H9 (cell line): ENCODE measurements at regions not wholly inside any gene's neighbourhood (a gene's known extent, or its start where the extent isn't known, plus 50 kb on each side); places are given as distances from the start of the nearest gene placed in this dataset.

Source experiments
- DNase-seq: peaks from one replicate; pipeline ENCODE4 v3.0.0-alpha.2; 2017
- H2AFZ ChIP-seq: one replicate; pipeline ENCODE4 v1.6.1; 2013; ENCODE audit warnings: mild to moderate bottlenecking, low read length, control low read depth, moderate library complexity
- H2AK5ac ChIP-seq: 2 replicates; pipeline ENCODE4 v1.6.1; 2013; ENCODE audit warnings: low read length, control low read depth, mixed read lengths; ENCODE audit not compliant: insufficient read length
- H2BK120ac ChIP-seq: one replicate; pipeline ENCODE4 v1.6.1; 2013; ENCODE audit warnings: low read depth, mild to moderate bottlenecking, low read length, control low read depth, inconsistent platforms; ENCODE audit not compliant: poor library complexity, severe bottlenecking
- H2BK12ac ChIP-seq: 2 replicates; pipeline ENCODE4 v1.6.1; 2013; ENCODE audit warnings: low read length, control low read depth, mixed read lengths, low read depth; ENCODE audit not compliant: insufficient read length
- H2BK15ac ChIP-seq: 2 replicates; pipeline ENCODE4 v1.6.1; 2013; ENCODE audit warnings: low read depth, low read length, control low read depth
- H2BK20ac ChIP-seq: one replicate; pipeline ENCODE4 v1.6.1; 2013; ENCODE audit warnings: low read depth, mild to moderate bottlenecking, low read length, control low read depth, inconsistent platforms; ENCODE audit not compliant: poor library complexity, severe bottlenecking
- H2BK5ac ChIP-seq: 2 replicates; pipeline ENCODE4 v1.6.1; 2013; ENCODE audit warnings: low read length, control low read depth, mixed read lengths; ENCODE audit not compliant: insufficient read length
- H3K14ac ChIP-seq: 2 replicates; pipeline ENCODE4 v1.6.1; 2013; ENCODE audit warnings: low read length, control low read depth; ENCODE audit not compliant: insufficient read depth
- H3K18ac ChIP-seq: 2 replicates; pipeline ENCODE4 v1.6.1; 2013; ENCODE audit warnings: low read depth, mild to moderate bottlenecking, mixed read lengths, low read length, control low read depth; ENCODE audit not compliant: insufficient read length
- H3K23ac ChIP-seq: 2 replicates; pipeline ENCODE4 v1.6.1; 2013; ENCODE audit warnings: low read length, control low read depth, mixed read lengths, low read depth; ENCODE audit not compliant: insufficient read length
- H3K23me2 ChIP-seq: 2 replicates; pipeline ENCODE4 v1.6.1; 2013; ENCODE audit warnings: low read depth, mild to moderate bottlenecking, mixed read lengths, low read length, control low read depth; ENCODE audit not compliant: insufficient read length, poor library complexity, severe bottlenecking
- H3K27ac ChIP-seq: 2 replicates; pipeline ENCODE4 v1.5.1; 2013; ENCODE audit warnings: low read length, control low read depth, mixed read lengths, low read depth; ENCODE audit not compliant: insufficient read length
- H3K27me3 ChIP-seq: 2 replicates; pipeline ENCODE4 v1.6.1; 2013; ENCODE audit warnings: low read length, control low read depth, inconsistent platforms; ENCODE audit not compliant: insufficient read depth
- H3K4ac ChIP-seq: 2 replicates; pipeline ENCODE4 v1.6.1; 2013; ENCODE audit warnings: low read depth, mild to moderate bottlenecking, control low read depth, inconsistent platforms, low read length, moderate library complexity
- H3K4me1 ChIP-seq: 2 replicates; pipeline ENCODE4 v1.6.1; 2013; ENCODE audit warnings: low read length, control low read depth, inconsistent platforms; ENCODE audit not compliant: insufficient read depth
- H3K4me2 ChIP-seq: 2 replicates; pipeline ENCODE4 v1.6.1; 2013; ENCODE audit warnings: low read length, control low read depth, mixed read lengths; ENCODE audit not compliant: insufficient read length, insufficient read depth
- H3K56ac ChIP-seq: 2 replicates; pipeline ENCODE4 v1.6.1; 2013; ENCODE audit warnings: low read depth, mild to moderate bottlenecking, mixed read lengths, low read length, control low read depth; ENCODE audit not compliant: insufficient read length
- H3K79me1 ChIP-seq: 2 replicates; pipeline ENCODE4 v1.6.1; 2013; ENCODE audit warnings: low read depth, mild to moderate bottlenecking, moderate library complexity, low read length, control low read depth, inconsistent platforms; ENCODE audit not compliant: insufficient read depth, poor library complexity, severe bottlenecking
- H3K79me2 ChIP-seq: 2 replicates; pipeline ENCODE4 v1.6.1; 2013; ENCODE audit warnings: low read length, control low read depth, inconsistent platforms; ENCODE audit not compliant: insufficient read depth
- H3K9ac ChIP-seq: 2 replicates; pipeline ENCODE4 v1.6.1; 2013; ENCODE audit warnings: low read length, control low read depth, mixed read lengths; ENCODE audit not compliant: insufficient read length; ENCODE audit errors: extremely low read depth
- H3K9me3 ChIP-seq: one replicate; pipeline ENCODE4 v1.6.1; 2013; ENCODE audit warnings: low read depth, low read length, inconsistent platforms; ENCODE audit not compliant: control insufficient read depth
- H3T11ph ChIP-seq: one replicate; pipeline ENCODE4 v1.6.1; 2013; ENCODE audit warnings: mild to moderate bottlenecking, low read length, control low read depth, inconsistent platforms
- H4K20me1 ChIP-seq: one replicate; pipeline ENCODE4 v1.6.1; 2013; ENCODE audit not compliant: control insufficient read depth, insufficient read length, insufficient read depth
- H4K5ac ChIP-seq: 2 replicates; pipeline ENCODE4 v1.6.1; 2013; ENCODE audit warnings: low read depth, mild to moderate bottlenecking, mixed read lengths, low read length, control low read depth; ENCODE audit not compliant: insufficient read length
- H4K8ac ChIP-seq: replicated peaks from 2 replicates; pipeline ENCODE4 v1.6.1; 2013; ENCODE audit warnings: low read length, control low read depth, mixed read lengths, low read depth; ENCODE audit not compliant: insufficient read length
- H4K91ac ChIP-seq: 2 replicates; pipeline ENCODE4 v1.6.1; 2013; ENCODE audit warnings: low read depth, mild to moderate bottlenecking, moderate library complexity, mixed read lengths, low read length, control low read depth; ENCODE audit not compliant: insufficient read length
- H3K27ac Mint-ChIP-seq, 3 experiments: 2 replicates in 2 of 3; 3 replicates in 1 of 3; pipeline ENCODE4 v1.8.0; 2020 to 2021; ENCODE audit warnings: mixed read lengths in 3 of 3, mild to moderate bottlenecking in 1 of 3, moderate library complexity in 1 of 3
- H3K27me3 Mint-ChIP-seq: 2 replicates; pipeline ENCODE4 v1.8.0; 2021; ENCODE audit warnings: low read depth, mild to moderate bottlenecking, moderate library complexity, mixed read lengths
- H3K36me3 Mint-ChIP-seq, 3 experiments: 2 replicates in 2 of 3; 3 replicates in 1 of 3; pipeline ENCODE4 v1.8.0; 2020 to 2021; ENCODE audit warnings: low read depth in 3 of 3, mixed read lengths in 3 of 3; ENCODE audit not compliant: insufficient read depth in 1 of 3
- H3K4me1 Mint-ChIP-seq, 2 experiments: 2 replicates each; pipeline ENCODE4 v1.8.0; 2020; ENCODE audit warnings: mixed read lengths in 2 of 2
- H3K4me3 Mint-ChIP-seq, 2 experiments: 2 replicates in 1 of 2; 3 replicates in 1 of 2; pipeline ENCODE4 v1.8.0; 2020 to 2021; ENCODE audit warnings: mild to moderate bottlenecking in 2 of 2, mixed read lengths in 2 of 2, moderate library complexity in 1 of 2
- H3K9me3 Mint-ChIP-seq, 2 experiments: 2 replicates in 1 of 2; 3 replicates in 1 of 2; pipeline ENCODE4 v1.8.0; 2020; ENCODE audit warnings: mild to moderate bottlenecking in 2 of 2, mixed read lengths in 2 of 2, moderate library complexity in 1 of 2
- CTCF ChIP-seq: fragments of 200-600 bp; sonication (generic); conservative IDR thresholded peaks from 3 replicates; pipeline ENCODE4 v1.8.0; 2021; ENCODE audit warnings: antibody characterized with exemption, mild to moderate bottlenecking
- WGBS: extraction: QIAGEN DNeasy Blood & Tissue Kit; methylation state at CpG from one replicate; pipeline ENCODE4 v1.1.7; 2013; ENCODE audit warnings: missing lambda C conversion rate, low lambda C conversion rate, mixed read lengths; ENCODE audit not compliant: insufficient read length; ENCODE audit errors: extremely low coverage; 5-methylcytosine and 5-hydroxymethylcytosine counted together

GRCh38 chr1:30058970-30059369 lies 664.4 kb downstream of the MATN1 start:
- Histone ChIP-seq H4K5ac (no peak overlapping the region), H3K9ac (no peak overlapping the region), H3K18ac (no peak overlapping the region), H2BK120ac (no peak overlapping the region), H3K27me3 (no peaks in the 10 kb centered on the region), H3K14ac (no peak overlapping the region), H3T11ph (no peak overlapping the region), H3K79me1 (no peaks in the 10 kb centered on the region), H3K9me3 (no peaks in the 10 kb centered on the region), H3K4me2 (no peak overlapping the region), H4K20me1 (no peaks in the 10 kb centered on the region), H3K4ac (no peak overlapping the region), H3K23ac (no peak overlapping the region), H2BK15ac (no peak overlapping the region), H3K23me2 (no peaks in the 10 kb centered on the region), H3K4me1 (peaks cover 5% of the 10 kb centered on the region; the same call in 1 of the 2 replicates), H2AFZ (no peak overlapping the region), H2AK5ac (no peak overlapping the region), H2BK20ac (no peak overlapping the region), H3K56ac (no peak overlapping the region), H2BK12ac (no peak overlapping the region), H4K91ac (no peak overlapping the region), H3K27ac (no peak overlapping the region), H2BK5ac (no peak overlapping the region), H4K8ac (no peak overlapping the region), H3K79me2 (no peaks in the 10 kb centered on the region)
- DNase-seq = no peak
- Mint-ChIP-seq H3K4me1 (peaks cover 11 to 14% of the 10 kb centered on the region in 2 experiments), H3K36me3 (no peaks in the 10 kb centered on the region; a peak in 1 of 7 replicates), H3K9me3 (no peaks in the 10 kb centered on the region), H3K27me3 (no peaks in the 10 kb centered on the region), H3K27ac (no peak overlapping the region), H3K4me3 (no peak overlapping the region)
- no CpG with 5 or more reads among the region's 4 CpGs for WGBS
- TF ChIP-seq CTCF = no peak
